ENCODE measurements at regions not wholly inside any gene's neighbourhood (a gene's known extent, or its start where the extent isn't known, plus 50 kb on each side); places are given as distances from the start of the nearest gene placed in this dataset.

DNA sequence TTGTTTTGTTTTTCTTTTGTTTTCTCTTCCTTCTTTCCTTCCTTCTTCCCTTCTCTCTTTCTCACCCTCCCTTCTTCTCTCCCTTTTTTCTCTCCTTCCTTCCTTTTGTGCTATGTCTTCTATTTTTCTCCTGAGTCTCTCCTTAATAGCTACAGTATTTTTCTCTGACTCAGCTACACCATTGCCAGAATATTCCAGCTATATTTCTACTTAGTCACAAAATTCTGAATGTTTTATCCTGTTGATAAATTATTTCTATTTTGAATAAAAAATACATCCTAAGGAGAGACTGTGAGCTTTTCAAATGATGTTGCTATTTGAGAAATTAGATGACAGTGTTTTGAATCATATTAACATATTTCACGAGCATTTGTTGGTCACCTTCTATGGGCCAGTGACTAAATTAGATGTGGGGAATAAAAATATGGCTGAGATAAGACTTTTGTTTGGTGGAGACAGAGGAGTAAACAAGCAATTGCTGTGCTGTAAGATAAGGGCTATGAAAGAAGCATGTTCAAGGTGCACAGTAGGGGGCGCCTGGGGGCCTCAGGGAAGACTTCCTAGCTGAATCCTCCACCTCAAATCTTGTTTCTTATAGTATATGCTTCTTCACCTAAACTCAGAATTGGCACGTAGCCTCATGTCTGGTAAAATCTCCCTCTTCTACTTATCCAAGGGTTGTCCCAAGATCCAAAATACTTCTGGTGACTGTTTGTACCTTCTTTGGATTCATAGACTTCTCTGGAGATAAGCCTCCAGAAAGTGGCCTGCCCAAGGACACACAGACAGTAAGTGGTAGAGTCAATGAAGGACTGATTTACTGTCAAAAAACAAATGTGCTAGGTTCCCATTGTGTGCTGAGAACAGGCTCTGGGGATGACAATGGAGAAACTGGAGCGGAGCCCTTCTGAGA is 115.5 kb upstream of the CREB5 start:
- no peak for DNase-seq

GRCh38 chr7:28297801-28298459 is 114.4 kb upstream of the CREB5 start:
- no peak for DNase-seq

DNA sequence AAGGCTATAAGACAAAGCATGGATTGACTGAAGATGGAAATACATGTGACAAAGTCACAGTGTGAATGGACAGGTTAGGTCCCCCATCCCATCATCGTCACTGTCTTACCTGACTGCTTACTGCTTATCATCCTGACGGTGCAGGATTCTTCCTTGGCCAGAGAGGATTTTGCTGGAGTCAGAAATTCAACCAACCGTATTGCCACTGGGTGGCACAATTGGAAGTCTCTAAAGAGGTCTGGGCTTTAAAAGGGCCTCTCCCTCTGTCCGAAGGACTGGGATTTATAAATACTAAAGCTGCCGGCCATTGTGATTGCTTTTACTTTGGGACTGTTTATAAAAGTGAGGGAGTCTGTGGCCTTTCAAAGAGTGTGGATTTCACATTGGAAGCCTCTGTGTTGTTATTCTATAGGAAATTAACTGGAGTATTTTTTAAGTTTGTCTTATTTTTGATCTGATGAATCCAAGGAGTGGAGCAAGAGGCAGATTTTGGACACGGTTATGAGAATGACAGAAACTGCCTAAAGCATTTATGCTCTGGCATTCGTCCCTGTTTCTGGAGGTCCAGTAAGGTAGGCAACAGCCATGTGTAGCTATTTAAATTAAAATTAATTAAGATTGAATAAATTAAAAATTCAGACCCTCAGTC is 113.3 kb upstream of the CREB5 start:
- DNase-seq, result no peak

DNA sequence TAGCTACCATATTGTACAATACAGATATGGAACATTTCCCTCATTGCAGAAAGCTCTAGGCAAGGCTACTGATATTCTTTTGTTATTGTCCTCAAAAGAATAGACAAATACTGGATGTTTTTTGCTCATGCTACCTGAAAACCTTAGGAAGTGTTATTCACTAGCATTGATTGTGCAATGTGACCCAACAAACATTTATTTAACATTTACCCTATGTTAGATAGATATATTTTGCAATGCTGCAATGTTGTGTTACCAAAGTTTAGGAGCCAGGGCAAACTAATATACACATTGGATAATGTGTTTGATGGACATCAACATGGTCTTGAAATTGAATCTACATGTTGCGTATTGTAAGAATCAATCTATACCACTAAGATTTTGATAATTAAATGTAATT is 112.8 kb upstream of the CREB5 start:
- no peak for DNase-seq

GRCh38 chr7:28300488-28300887 is 111.8 kb upstream of the CREB5 start:
- DNase-seq, result no peak

DNA sequence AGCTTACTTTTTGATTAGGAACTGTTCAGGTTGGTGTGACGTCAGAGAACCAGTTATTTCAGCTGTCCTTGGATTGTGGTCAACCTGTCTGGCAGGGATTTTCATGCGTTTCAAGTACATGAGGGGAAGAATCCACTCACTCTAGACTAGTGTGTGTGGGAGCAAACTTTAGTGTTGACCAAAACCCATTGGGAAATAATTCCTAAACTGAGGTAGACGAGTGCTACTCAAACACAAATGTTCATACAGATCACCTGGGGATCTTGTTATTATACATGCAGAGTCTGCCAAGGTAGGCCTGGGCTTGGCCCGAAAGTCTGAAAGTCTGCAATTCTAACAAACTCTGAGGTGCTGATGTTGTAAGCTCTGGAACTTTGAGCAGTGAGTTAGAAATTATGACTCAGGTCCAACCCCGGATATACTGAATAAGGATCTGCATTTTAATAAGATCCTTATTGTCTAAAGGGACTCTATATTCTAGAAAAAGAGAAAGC is 111.1 kb upstream of the CREB5 start:
- DNase-seq, result no peak

DNA sequence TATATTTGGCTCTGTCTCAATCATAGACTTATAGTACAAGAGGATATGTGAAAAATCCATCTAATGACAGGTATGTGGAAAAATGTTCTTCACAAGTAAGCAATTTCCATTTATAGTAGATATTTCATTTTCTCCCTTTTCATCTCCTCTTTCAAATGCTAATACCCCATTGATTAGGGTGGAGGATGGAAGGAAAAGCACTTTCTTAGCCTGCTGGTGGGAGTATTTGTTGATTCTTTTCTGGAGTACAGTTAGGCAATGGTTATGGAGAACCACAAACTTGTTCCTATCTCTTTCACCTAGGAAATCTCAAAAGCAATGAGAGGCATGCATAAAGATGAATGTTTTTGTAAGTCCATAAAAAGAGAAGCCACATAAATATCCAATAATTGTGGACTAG is 108.0 kb upstream of the CREB5 start:
- no peak for DNase-seq

DNA sequence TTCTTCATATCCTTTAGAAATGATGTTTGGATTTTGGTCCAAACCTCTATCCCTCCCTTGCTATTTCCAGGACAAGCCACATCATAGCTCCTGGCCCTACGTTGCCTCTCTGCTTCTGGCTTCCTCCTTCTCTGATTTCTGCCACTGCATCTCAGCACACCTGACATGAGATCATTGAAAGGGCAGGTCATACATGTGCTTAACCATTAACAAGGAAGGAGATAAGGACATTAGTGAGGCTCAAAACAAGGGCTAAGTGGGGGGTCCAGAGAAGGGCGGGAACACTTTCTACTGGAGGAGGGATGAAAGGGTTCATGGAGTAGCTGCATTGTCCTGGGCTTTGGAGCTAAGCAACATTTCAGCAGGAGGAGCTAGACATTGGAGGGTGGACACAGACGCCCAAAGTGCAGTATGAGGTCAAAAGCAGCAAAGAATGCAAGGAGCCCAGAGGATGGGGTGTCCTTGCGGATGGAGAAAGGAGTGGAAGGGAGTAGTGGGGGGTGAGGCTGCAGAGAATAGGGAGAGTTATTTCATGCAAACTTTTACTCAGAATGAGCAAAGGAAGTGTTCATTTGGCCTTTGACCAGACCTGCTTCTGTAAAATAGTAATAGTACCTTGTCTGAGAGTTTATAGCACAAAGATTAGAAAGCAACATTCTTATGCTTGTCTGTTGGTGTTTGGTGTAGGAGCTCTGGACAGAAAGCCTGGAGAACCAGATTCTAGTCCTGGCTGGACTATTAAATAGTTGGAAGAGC is 102.4 kb upstream of the CREB5 start:
- DNase-seq, result no peak

- DNase-seq, result no peak
Measured at GRCh38 chr7:28310460-28310848, 101.9 kb upstream of the CREB5 start.

- no peak for DNase-seq
Measured at GRCh38 chr7:28311670-28312069, 100.6 kb upstream of the CREB5 start.

DNA sequence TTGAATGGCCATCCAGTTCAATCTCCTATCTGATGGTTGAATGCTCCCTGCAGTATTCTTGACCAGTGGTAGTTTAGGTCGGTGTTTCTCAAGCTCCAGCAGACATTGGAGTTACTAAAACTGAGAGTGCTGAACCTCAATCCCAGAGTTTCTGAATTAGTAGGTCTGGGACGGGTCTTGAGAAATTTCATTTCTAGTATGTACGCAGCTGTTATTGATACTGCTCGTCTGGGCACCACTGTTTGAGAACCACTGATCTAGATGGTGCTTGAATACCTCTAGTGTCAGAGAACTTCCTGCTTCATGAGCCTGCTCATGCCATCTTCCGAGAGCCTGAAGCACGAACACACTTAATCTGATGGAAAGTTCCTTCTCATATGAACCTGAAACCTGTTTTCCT is 99.4 kb upstream of the CREB5 start:
- DNase-seq, result no peak

DNA sequence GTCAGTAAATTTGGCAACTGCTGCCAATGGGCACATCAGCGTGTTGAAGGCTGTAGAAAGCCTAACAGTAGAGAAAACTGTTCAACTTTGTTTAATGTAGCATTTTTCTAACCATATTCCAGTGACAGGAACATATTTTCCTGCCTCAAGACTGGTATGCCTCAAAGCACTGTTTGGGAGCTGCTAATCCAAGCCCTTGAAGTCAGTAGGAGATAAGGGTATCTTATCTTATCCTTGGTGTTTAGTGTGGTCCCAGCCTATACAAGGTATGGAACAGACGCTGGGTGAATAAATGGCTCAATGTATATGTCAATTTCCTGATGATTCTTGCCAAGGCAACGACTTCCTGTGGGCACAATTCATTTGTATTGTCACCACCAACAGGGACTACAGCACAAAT is 97.5 kb upstream of the CREB5 start:
- DNase-seq, result no peak

DNA sequence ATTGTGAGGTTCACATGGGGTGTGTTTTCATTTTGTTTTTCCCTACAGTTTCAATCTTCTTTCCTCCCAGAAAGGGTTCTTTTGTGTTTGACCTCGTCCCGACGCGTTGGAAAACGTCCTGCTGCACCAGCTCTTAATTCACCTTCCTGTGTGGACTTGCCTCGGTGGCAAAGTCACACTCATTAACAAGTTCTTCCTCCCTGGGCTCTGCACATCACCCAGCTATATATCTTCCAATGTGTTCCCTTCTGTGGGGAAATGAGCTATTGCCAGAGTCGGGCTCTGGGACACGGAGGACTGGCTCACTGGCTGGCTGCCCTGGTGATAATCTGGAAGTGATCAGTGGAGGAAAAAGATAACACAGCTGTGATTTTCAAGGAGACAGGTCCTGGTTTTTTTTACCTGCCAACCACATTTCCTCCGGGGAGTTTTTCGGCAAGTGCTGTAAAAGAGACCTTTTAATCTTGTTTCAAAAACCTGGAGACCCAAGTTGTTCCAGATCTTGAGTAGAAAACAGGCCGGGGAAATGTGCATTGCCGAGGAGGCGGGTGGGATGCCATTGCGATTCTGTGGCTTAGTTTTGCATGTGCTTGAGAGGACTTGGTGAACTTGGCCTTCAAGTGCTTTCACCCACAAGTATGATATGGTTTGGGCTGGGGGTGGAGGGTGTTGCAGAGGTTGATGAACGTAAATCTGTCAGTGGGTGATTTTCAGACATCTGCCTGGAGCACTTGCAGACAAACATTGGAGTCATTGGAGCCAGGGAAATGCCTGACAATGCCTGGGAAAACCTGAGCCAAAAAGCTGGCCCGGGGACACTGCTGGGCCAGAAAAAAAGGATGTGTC is 96.5 kb upstream of the CREB5 start:
- no peak for DNase-seq

GRCh38 chr7:28316489-28316888 is 95.8 kb upstream of the CREB5 start:
- DNase-seq, result no peak

DNA sequence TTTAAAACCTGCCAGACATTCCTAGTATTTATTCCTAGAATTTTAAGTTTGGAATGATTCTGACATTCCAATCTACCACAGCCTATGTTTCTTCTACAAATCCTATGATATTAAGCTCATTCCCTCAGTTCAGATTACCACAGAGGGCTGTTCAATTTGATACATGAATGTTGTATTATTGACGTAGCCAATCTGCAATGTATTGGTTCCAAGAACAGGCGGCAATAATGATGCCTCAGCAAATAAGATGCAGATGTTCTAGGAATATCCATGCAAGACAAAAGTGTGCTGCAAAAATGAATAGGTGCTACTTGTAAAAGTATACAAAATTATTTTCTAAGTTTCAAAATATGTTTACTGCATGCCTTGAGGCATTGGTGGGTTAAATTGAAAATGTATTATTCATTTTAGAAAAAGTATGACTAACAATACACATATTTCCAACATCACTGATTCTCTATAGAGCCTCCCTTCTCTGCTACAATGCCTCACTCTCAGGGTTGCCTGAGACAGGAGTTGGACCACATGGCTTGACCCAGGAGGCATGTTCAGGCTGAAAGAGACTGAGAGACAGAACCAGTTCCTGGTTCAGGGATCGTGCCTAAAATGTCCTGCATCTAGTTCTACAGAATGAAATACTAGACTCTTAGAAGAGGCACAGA is 94.1 kb upstream of the CREB5 start:
- DNase-seq, result no peak

GRCh38 chr7:28323833-28324232 is 88.5 kb upstream of the CREB5 start:
- DNase-seq, result no peak

- DNase-seq, result no peak
Measured at GRCh38 chr7:28328146-28328545, 84.2 kb upstream of the CREB5 start.

GRCh38 chr7:28328822-28329660 is 83.3 kb upstream of the CREB5 start:
- DNase-seq, result no peak

DNA sequence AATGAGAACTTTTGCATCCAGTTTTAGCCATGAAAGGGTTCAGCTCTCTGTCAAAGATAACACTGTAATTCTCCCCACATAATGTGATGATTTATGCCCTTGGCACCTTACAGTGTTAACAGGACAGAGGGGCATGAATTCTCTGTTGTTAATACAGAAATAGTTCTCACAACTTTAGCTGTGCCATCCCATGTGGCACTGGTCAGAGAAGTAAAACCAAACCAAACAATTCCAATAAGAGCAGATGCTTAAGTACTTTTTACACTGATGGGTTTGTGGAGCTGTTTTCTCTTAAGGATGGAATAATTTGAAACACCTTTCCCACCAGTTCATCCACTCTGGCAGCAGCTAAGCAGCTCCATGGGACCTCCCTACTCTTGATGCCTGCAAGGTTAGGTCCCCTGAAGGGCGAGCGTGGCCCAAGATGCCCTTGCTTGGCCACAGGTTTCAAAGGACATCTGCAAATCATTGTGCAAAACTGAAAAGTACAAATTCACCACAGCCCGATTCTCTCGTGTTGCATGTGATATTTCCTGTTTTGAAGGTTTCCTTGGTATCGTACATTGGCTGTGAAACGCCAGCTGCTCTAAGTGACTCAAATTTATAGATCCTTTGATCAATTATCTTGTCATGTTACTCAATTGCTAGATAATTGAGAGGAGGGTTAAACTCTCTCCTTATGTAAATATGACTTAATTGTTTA is 82.5 kb upstream of the CREB5 start:
- peak; percentile 68 for DNase-seq

Measured in NCI-H1436 treated with DMSO at 0.1 percent for 48 hours (cell line).